WTC11 (cell line): ENCODE measurements at regions not wholly inside any gene's neighbourhood (a gene's known extent, or its start where the extent isn't known, plus 50 kb on each side); places are given as distances from the start of the nearest gene placed in this dataset.

Experiments
- AFF4 ChIP-seq: sonication (generic); formaldehyde crosslinking; IDR thresholded peaks from 2 replicates; pipeline ENCODE4 v1.8.1; 2023; ENCODE audit warnings: mild to moderate bottlenecking, missing genetic modification reagents, borderline replicate concordance
- FOXJ3 ChIP-seq: sonication (generic); formaldehyde crosslinking; IDR thresholded peaks from 2 replicates; pipeline ENCODE4 v1.9.0; 2021; ENCODE audit warnings: missing genetic modification reagents, mild to moderate bottlenecking, borderline replicate concordance
- FOXK1 ChIP-seq: sonication (generic); formaldehyde crosslinking; IDR thresholded peaks from 2 replicates; pipeline ENCODE4 v1.8.0; 2022; ENCODE audit warnings: mild to moderate bottlenecking, moderate library complexity, missing genetic modification reagents
- JUN ChIP-seq: sonication (generic); formaldehyde crosslinking; IDR thresholded peaks from 2 replicates; pipeline ENCODE4 v1.8.0; 2023; ENCODE audit warnings: mild to moderate bottlenecking, missing genetic modification reagents
- MYBL2 ChIP-seq: sonication (generic); formaldehyde crosslinking; IDR thresholded peaks from 2 replicates; pipeline ENCODE4 v1.8.1; 2023; ENCODE audit warnings: mild to moderate bottlenecking, moderate library complexity, missing genetic modification reagents
- NFATC4 ChIP-seq: fragments of 250-450 bp; sonication (Bioruptor Pico); IDR thresholded peaks from 2 replicates; pipeline ENCODE4 v1.9.0; 2021; ENCODE audit warnings: mild to moderate bottlenecking
- SMAD3 ChIP-seq: sonication (generic); formaldehyde crosslinking; IDR thresholded peaks from 2 replicates; pipeline ENCODE4 v1.8.0; 2022; ENCODE audit warnings: missing genetic modification reagents, mild to moderate bottlenecking, borderline replicate concordance
- SP1 ChIP-seq: sonication (generic); formaldehyde crosslinking; conservative IDR thresholded peaks from 2 replicates; pipeline ENCODE4 v1.8.1; 2022; ENCODE audit warnings: missing genetic modification reagents
- STAT6 ChIP-seq: sonication (generic); formaldehyde crosslinking; conservative IDR thresholded peaks from 2 replicates; pipeline ENCODE4 v1.8.1; 2023; ENCODE audit warnings: mild to moderate bottlenecking, low read depth, missing genetic modification reagents, moderate library complexity
- TEAD4 ChIP-seq: sonication (generic); formaldehyde crosslinking; IDR thresholded peaks from 2 replicates; pipeline ENCODE4 v1.8.0; 2022; ENCODE audit warnings: mild to moderate bottlenecking, missing genetic modification reagents
- TP53 ChIP-seq: sonication (generic); formaldehyde crosslinking; IDR thresholded peaks from 2 replicates; pipeline ENCODE4 v1.8.1; 2023; ENCODE audit warnings: mild to moderate bottlenecking, missing genetic modification reagents
- ZNF396 ChIP-seq: fragments of 250-450 bp; sonication (Bioruptor Pico); IDR thresholded peaks from 2 replicates; pipeline ENCODE4 v1.8.0; 2021; ENCODE audit warnings: mild to moderate bottlenecking, moderate library complexity, borderline replicate concordance
- ZNF416 ChIP-seq: fragments of 250-450 bp; sonication (Bioruptor Pico); IDR thresholded peaks from 2 replicates; pipeline ENCODE4 v1.9.0; 2021; ENCODE audit warnings: mild to moderate bottlenecking, inconsistent platforms
- ZNF512 ChIP-seq: sonication (generic); formaldehyde crosslinking; IDR thresholded peaks from 2 replicates; pipeline ENCODE4 v1.8.1; 2022; ENCODE audit warnings: missing genetic modification reagents, borderline replicate concordance
- TF ChIP-seq, protein P1 (sequence below): fragments of 250-450 bp; sonication (Bioruptor Pico); IDR thresholded peaks from 2 replicates; pipeline ENCODE4 v1.9.0; 2021; ENCODE audit warnings: moderate library complexity, mild to moderate bottlenecking, inconsistent platforms, borderline replicate concordance
- TF ChIP-seq, protein P2 (sequence below): sonication (generic); formaldehyde crosslinking; IDR thresholded peaks from 2 replicates; pipeline ENCODE4 v1.8.0; 2023; ENCODE audit warnings: missing genetic modification reagents, mild to moderate bottlenecking, borderline replicate concordance
- TF ChIP-seq, protein P3 (sequence below): sonication (generic); formaldehyde crosslinking; IDR thresholded peaks from 2 replicates; pipeline ENCODE4 v1.8.0; 2023; ENCODE audit warnings: missing genetic modification reagents
- TF ChIP-seq, protein P4 (sequence below): sonication (generic); formaldehyde crosslinking; IDR thresholded peaks from 2 replicates; pipeline ENCODE4 v1.8.0; 2022; ENCODE audit warnings: missing genetic modification reagents

DNA sequence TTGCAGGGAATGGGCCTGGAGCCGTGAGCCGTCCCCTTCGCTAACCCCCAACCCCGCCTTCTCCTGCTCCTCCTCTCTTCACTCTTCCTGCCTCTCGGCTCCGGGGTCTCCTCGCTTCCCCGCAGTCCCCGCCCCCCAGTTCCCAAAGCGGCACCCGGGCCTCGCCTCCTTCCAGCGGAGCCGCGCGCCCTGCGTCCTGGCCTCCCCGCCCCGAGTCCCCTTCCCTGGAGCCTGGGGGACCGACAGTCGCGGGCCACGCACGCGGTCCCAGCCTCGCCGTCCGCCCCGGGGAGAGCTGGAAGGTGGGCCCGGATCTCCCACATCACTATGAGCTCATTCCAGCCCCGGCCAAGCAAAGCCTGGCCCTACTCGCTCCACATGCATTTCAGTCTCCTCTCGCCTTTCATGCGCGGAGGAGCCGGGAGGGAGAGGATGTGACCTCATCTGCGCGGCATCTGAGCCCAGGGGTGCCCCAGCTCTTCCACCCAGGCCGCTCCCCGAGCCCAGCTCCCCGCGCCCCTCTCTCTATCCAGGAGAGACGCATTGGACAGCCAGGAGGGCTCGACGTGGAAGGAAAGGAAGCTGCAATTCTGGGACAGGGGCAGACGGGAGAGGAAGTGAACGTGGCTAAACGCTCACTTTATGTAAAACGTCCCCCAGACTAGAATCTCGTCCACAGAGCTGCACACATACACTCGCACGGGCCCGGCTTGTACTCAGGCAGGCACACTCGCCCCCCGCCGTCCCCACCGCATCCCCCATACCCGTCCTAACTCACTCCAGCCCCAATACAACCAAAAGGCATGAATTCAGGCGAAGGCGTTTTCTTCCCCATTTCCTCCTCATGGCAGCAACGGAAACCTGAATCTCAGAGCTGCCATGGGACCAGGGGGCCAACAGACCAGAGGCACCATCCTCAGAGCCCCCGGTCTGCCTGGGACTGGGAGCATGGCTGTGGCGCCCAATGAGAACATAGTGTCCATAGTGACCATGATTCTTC, 108.7 kb upstream of the CCND2 start (continued):
- TF ChIP-seq ZNF396 (CRISPR knock-in tag): no peak
- no peak for TF ChIP-seq FOXJ3 (CRISPR knock-in tag)
- TF ChIP-seq, protein P1, sequence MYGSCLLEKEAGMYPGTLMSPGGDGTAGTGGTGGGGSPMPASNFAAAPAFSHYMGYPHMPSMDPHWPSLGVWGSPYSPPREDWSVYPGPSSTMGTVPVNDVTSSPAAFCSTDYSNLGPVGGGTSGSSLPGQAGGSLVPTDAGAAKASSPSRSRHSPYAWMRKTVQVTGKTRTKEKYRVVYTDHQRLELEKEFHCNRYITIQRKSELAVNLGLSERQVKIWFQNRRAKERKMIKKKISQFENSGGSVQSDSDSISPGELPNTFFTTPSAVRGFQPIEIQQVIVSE (CRISPR knock-in tag): no peak
- TF ChIP-seq TP53 (CRISPR knock-in tag): peak; percentile 35; the same call in 1 of the 2 replicates
- TF ChIP-seq, protein P2, sequence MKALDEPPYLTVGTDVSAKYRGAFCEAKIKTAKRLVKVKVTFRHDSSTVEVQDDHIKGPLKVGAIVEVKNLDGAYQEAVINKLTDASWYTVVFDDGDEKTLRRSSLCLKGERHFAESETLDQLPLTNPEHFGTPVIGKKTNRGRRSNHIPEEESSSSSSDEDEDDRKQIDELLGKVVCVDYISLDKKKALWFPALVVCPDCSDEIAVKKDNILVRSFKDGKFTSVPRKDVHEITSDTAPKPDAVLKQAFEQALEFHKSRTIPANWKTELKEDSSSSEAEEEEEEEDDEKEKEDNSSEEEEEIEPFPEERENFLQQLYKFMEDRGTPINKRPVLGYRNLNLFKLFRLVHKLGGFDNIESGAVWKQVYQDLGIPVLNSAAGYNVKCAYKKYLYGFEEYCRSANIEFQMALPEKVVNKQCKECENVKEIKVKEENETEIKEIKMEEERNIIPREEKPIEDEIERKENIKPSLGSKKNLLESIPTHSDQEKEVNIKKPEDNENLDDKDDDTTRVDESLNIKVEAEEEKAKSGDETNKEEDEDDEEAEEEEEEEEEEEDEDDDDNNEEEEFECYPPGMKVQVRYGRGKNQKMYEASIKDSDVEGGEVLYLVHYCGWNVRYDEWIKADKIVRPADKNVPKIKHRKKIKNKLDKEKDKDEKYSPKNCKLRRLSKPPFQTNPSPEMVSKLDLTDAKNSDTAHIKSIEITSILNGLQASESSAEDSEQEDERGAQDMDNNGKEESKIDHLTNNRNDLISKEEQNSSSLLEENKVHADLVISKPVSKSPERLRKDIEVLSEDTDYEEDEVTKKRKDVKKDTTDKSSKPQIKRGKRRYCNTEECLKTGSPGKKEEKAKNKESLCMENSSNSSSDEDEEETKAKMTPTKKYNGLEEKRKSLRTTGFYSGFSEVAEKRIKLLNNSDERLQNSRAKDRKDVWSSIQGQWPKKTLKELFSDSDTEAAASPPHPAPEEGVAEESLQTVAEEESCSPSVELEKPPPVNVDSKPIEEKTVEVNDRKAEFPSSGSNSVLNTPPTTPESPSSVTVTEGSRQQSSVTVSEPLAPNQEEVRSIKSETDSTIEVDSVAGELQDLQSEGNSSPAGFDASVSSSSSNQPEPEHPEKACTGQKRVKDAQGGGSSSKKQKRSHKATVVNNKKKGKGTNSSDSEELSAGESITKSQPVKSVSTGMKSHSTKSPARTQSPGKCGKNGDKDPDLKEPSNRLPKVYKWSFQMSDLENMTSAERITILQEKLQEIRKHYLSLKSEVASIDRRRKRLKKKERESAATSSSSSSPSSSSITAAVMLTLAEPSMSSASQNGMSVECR (CRISPR knock-in tag): peak; percentile 60; the same call in 1 of the 2 replicates
- peak; percentile 63; the same call in 1 of the 2 replicates for TF ChIP-seq MYBL2 (CRISPR knock-in tag)
- TF ChIP-seq ZNF416 (CRISPR knock-in tag): no peak
- TF ChIP-seq SP1 (CRISPR knock-in tag): peak; percentile 76
- TF ChIP-seq ZNF512 (CRISPR knock-in tag): no peak
- TF ChIP-seq, protein P3, sequence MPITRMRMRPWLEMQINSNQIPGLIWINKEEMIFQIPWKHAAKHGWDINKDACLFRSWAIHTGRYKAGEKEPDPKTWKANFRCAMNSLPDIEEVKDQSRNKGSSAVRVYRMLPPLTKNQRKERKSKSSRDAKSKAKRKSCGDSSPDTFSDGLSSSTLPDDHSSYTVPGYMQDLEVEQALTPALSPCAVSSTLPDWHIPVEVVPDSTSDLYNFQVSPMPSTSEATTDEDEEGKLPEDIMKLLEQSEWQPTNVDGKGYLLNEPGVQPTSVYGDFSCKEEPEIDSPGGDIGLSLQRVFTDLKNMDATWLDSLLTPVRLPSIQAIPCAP (CRISPR knock-in tag): no peak
- 0 out of 2 replicates have a peak, but pooled peaks have one; percentile 69 for TF ChIP-seq JUN (CRISPR knock-in tag)
- no peak for TF ChIP-seq TEAD4 (CRISPR knock-in tag)
- TF ChIP-seq FOXK1 (CRISPR knock-in tag): peak; percentile 36; the same call in 1 of the 2 replicates
- no peak for TF ChIP-seq NFATC4 (CRISPR knock-in tag)
- TF ChIP-seq, protein P4, sequence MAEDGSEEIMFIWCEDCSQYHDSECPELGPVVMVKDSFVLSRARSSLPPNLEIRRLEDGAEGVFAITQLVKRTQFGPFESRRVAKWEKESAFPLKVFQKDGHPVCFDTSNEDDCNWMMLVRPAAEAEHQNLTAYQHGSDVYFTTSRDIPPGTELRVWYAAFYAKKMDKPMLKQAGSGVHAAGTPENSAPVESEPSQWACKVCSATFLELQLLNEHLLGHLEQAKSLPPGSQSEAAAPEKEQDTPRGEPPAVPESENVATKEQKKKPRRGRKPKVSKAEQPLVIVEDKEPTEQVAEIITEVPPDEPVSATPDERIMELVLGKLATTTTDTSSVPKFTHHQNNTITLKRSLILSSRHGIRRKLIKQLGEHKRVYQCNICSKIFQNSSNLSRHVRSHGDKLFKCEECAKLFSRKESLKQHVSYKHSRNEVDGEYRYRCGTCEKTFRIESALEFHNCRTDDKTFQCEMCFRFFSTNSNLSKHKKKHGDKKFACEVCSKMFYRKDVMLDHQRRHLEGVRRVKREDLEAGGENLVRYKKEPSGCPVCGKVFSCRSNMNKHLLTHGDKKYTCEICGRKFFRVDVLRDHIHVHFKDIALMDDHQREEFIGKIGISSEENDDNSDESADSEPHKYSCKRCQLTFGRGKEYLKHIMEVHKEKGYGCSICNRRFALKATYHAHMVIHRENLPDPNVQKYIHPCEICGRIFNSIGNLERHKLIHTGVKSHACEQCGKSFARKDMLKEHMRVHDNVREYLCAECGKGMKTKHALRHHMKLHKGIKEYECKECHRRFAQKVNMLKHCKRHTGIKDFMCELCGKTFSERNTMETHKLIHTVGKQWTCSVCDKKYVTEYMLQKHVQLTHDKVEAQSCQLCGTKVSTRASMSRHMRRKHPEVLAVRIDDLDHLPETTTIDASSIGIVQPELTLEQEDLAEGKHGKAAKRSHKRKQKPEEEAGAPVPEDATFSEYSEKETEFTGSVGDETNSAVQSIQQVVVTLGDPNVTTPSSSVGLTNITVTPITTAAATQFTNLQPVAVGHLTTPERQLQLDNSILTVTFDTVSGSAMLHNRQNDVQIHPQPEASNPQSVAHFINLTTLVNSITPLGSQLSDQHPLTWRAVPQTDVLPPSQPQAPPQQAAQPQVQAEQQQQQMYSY (CRISPR knock-in tag): no peak
- TF ChIP-seq SMAD3 (CRISPR knock-in tag): peak; percentile 78
- no peak for TF ChIP-seq STAT6 (CRISPR knock-in tag)
- no peak for TF ChIP-seq AFF4 (CRISPR knock-in tag)
- TF ChIP-seq, all 79 proteins: peak for 20
